ENCODE measurements at regions not wholly inside any gene's neighbourhood (a gene's known extent, or its start where the extent isn't known, plus 50 kb on each side); places are given as distances from the start of the nearest gene placed in this dataset.

DNA sequence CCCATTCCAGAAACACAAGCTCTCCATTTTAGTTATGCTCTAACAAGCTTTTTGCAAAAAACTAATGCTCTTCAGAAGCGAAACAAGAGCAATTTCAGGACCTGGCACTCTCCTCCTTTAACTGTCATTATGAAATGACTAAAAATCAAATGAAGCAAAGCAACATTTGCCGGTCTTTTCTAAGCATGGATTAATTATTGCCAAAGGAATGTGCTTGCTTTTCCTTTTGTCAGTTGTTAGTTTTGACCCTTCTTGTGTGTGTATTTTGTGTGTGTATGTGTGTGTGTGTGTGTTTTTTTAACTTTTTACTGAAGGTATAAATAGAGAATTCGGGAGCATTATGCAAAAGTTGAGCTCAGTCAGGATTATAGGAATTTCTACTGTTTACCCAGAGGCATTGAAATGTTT lies 509.1 kb downstream of the TUSC7 start:
- no peak for FAIRE-seq
- no peak for DNase-seq (ENCODE audit: insufficient read length, low spot score)
- TF ChIP-seq, protein P1, sequence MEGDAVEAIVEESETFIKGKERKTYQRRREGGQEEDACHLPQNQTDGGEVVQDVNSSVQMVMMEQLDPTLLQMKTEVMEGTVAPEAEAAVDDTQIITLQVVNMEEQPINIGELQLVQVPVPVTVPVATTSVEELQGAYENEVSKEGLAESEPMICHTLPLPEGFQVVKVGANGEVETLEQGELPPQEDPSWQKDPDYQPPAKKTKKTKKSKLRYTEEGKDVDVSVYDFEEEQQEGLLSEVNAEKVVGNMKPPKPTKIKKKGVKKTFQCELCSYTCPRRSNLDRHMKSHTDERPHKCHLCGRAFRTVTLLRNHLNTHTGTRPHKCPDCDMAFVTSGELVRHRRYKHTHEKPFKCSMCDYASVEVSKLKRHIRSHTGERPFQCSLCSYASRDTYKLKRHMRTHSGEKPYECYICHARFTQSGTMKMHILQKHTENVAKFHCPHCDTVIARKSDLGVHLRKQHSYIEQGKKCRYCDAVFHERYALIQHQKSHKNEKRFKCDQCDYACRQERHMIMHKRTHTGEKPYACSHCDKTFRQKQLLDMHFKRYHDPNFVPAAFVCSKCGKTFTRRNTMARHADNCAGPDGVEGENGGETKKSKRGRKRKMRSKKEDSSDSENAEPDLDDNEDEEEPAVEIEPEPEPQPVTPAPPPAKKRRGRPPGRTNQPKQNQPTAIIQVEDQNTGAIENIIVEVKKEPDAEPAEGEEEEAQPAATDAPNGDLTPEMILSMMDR (IDR thresholded peaks at IDR 0.05; ENCODE audit: insufficient read depth, missing control alignments), result no peak

DNA sequence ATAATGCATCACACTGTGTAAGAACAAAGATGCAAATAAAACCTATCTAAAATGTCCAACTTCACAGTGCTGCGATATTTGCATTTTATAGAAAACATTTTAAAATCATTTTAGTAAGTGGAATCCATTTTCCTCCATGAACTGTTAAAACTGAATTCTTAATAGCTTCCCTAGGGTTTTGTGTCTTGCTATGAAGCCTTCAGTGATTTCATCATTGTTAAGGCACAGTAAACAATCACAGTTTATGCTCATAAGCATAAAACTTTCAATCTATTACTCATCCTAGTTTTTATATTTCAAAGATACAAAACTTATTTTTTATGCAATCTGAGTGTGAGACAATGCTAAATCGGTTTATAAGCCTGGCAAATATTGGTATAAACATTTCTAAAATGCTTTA lies 509.7 kb downstream of the TUSC7 start:
- DNase-seq (ENCODE audit: insufficient read length, low spot score), result no peak
- TF ChIP-seq, protein P1 (IDR thresholded peaks at IDR 0.05; ENCODE audit: insufficient read depth, missing control alignments), result no peak
- peak; percentile 21 for FAIRE-seq

DNA sequence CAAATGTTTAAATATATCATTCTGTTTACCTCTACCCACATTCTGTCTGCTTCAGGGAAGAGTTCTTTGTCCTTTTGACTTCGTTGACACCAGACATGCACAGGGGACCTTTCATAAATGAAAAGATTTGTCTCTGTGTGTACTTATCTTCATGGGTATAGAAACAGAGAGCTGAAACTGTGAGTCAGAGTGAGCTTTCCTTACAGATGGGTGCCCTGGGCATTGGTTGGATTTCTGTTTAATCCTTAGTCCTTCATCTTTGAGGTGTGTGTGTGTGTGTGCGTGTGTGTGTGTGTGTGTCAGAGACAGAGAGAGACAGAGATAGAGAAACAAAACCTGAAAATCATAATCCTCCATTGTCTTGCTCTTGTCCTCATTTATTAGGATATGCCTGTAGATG lies 517.4 kb downstream of the TUSC7 start:
- TF ChIP-seq, protein P1 (IDR thresholded peaks at IDR 0.05; ENCODE audit: insufficient read depth, missing control alignments), result no peak
- FAIRE-seq, result no peak

DNA sequence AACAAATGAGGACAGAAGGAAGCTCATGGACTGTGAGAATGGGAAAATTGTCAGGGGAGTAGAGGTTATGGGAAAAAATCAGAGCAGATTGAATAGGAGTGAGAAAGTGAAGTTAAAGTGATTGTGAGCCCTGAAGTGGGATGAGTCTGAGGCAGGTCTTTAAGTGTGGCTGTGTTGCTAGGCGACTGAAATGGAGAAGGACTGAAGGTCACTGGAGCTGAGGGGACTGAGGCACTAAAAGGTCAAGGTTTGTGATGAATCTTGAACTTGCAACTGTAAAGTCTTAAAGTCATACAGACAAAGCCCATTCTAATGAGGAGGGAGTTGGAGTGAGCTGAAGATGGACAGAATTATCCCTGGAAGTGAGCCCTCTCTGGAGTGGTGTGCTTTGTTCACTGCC lies 518.9 kb downstream of the TUSC7 start:
- FAIRE-seq (no peak), DNase-seq (ENCODE audit: insufficient read length, low spot score) (no peak)
- TF ChIP-seq, protein P1 (IDR thresholded peaks at IDR 0.05; ENCODE audit: insufficient read depth, missing control alignments), result no peak

More for the DNA sequence above, 517.4 kb downstream of the TUSC7 start:
- DNase-seq (ENCODE audit: insufficient read length, low spot score), result no peak

DNA sequence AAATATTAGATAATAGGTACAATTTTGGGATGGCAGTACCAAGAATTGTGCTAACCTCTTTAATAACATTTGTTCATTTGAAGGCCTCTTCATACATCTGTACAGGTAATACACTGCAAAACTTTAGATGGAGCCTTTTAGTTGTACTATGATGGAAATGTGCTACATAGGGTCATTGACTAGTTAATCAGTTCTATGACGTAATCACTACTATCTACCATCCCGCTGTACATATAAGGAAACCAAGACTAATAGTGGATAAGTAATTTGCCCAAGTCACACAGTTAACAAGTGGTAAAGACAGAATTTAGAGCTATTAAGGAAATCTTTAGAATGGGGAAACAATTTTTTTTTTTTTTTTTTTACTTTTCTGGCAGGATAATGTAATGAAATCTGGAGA lies 521.3 kb downstream of the TUSC7 start:
- no peak for FAIRE-seq
- no peak for DNase-seq (ENCODE audit: insufficient read length, low spot score)
- TF ChIP-seq, protein P1 (IDR thresholded peaks at IDR 0.05; ENCODE audit: insufficient read depth, missing control alignments), result no peak

DNA sequence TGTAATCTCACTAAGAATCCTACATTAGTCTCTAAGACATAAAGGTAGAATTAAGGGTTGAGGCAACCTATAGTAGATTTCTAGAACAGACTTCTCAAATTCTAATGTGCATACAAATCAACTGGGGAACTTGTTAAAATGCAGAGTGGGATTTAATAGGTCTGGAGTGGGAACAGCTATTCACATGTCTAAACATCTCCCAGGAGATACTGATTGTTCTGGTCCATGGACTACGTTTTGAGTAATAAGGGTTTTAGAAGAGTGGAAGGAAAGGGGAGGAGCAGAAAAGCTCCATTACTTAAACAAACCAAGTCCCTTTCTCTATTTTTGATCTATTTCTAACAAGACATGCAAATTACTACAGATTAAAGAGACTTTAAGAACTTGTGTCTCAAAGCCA lies 524.8 kb downstream of the TUSC7 start:
- DNase-seq (ENCODE audit: insufficient read length, low spot score) (no peak), FAIRE-seq (no peak)
- TF ChIP-seq, protein P1 (IDR thresholded peaks at IDR 0.05; ENCODE audit: insufficient read depth, missing control alignments), result no peak

DNA sequence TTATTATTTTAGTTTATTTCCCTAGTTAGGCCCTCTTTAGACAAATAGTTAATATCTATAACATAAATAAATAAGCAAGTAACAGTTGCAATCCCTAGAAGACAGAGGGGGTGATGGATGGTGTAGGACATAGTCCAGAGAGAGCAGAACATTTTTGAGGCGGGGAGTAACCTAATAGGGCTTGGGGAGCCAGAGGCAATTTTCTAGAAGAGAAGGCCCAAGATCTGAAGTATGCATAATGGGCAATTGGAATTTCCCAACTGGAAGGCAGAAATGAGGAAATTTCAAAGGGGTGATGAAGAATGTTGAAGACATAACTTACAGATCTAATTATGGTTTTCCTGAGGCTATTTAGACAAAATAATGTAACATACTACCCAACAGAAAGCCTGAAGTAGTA lies 525.7 kb downstream of the TUSC7 start:
- TF ChIP-seq, protein P1 (IDR thresholded peaks at IDR 0.05; ENCODE audit: insufficient read depth, missing control alignments), result no peak
- FAIRE-seq, result no peak
- DNase-seq (ENCODE audit: insufficient read length, low spot score), result no peak
